SHP77 treated with DMSO at 0.1 percent for 48 hours (cell line): ENCODE measurements at regions not wholly inside any gene's neighbourhood (a gene's known extent, or its start where the extent isn't known, plus 50 kb on each side); places are given as distances from the start of the nearest gene placed in this dataset.
"Not testable (repeated sequence)": the region's sequence is repeated elsewhere in the genome, so short reads cannot be mapped to it uniquely, and the experiment has no call there.

Experiments
- DNase-seq: peaks from one replicate; lab custom pipeline; 2025; lab: John Stamatoyannopoulos, UW

GRCh38 chr2:53356291-53356905 lies 411.2 kb upstream of the CHAC2 start:
- no peak for DNase-seq

- DNase-seq, result no peak
These were observed 414.2 kb upstream of the CHAC2 start for GRCh38 chr2:53353135-53354114.

DNA sequence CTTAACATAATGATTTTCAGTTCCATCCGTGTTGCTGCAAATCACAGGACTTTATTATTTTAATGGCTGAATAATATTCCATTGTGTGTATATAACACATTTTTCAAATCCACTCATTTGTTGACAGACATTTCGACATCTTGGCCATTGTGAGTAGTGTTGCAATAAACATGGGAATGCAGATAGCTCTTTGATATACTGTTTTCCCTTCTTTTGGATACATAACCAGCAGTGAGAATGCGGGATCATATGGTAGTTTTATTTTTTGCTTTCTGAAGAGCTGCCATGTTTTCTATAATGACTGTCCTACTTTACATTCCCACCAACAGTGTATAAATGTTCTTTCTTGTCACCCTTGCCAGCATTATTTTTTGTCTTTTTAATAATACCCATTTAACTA lies 420.3 kb upstream of the CHAC2 start:
- no peak for DNase-seq

DNA sequence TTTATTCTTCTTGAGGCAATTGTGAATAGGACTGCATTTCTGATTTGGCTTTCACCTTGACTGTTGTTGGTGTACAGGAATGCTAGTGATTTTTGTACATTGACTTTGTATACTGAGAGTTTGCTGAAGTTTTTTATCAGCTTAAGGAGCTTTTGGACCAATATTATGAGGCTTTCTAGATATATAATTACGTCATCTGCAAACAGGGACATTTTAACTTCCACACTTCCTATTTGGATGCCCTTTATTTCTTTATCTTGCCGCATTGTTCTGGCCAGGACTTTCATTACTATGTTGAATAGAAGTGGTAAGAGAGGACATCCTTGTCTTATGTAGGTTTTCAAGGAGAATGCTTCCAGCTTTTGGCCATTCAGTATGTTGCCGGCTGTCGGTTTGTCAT lies 425.4 kb upstream of the CHAC2 start:
- DNase-seq, result no peak

GRCh38 chr2:53334610-53335009 lies 433.0 kb upstream of the CHAC2 start:
- peak; percentile 72 for DNase-seq

- DNase-seq, result no peak
These were observed 435.9 kb upstream of the CHAC2 start for GRCh38 chr2:53331667-53332066.

- DNase-seq, result no peak
These were observed 449.7 kb upstream of the CHAC2 start for GRCh38 chr2:53317861-53318260.

DNA sequence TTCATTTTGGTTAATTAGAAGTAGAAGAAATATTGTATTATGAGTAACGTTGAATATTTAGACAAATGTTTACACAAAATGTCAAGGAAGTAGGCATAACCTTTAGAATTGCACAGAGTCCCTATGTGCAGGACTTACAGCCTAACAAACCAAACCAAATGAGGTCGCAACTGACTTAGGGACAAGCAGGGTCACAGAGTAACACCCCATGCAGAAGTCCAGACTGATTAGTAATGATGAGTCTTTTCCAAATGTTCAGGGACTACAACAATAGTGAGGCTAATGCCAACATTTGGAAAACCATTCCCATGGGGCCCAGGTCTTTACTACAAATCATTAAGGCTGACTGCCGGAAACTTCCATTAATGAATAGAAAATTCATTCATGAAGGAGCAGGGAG lies 452.5 kb upstream of the CHAC2 start:
- DNase-seq, result no peak

DNA sequence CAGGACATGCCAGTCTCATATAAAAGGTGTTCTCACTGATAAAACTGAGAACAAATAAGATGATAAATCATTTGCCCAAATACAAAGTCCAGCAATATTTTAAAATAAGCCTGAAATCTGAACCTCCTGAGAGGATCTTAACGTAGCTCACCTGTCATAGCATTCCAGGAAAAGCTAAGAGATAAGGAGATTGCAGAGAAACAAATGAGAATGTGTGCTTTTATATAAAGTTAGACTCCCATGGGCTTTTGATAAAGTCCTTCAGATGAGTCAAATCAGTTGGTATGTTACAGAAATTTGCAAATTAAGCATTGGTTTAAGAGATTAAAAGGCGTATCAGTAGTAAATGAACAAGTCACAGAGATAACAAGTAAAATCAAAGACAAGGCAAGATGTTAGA lies 452.9 kb upstream of the CHAC2 start:
- DNase-seq, result no peak

DNA sequence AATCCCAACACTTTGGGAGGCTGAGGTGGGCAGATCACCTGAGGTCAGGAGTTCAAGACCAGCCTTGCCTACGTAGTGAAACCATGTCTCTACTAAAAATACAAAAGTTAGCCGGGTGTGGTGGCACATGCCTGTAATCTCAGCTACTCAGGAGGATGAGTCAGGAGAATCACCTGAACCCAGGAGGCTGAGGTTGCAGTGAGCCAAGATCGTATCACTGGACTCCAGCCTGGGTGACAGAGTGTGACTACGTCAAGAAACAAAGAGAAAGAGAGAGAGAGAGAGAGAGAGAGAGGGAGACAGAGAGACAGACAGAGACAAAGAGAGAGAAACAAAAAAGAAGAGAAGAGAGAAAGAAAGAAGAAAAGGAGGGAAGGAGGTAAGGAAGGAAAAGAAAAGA lies 454.0 kb upstream of the CHAC2 start:
- DNase-seq, result not testable (repeated sequence)

DNA sequence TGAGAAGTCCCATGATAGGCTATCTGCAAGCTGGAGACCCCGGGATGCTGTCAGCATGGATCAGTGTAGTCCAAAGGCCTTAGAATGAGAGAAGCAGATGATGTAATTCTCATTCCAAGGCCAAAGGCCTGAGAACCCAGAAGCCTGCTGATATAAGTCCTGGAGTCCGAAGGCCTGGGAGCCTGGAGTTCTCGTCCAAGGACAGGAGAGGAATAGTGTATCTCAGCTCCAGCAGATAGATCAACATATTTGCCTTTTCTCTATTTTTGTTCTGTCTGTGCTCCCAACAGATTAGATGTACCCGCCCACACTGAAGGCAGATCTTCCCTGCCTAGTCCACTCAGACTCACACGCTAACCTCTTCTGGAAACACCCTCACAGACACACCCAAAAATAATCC lies 454.9 kb upstream of the CHAC2 start:
- DNase-seq, result no peak

- DNase-seq, result no peak
These were observed 455.4 kb upstream of the CHAC2 start for GRCh38 chr2:53312181-53312580.

DNA sequence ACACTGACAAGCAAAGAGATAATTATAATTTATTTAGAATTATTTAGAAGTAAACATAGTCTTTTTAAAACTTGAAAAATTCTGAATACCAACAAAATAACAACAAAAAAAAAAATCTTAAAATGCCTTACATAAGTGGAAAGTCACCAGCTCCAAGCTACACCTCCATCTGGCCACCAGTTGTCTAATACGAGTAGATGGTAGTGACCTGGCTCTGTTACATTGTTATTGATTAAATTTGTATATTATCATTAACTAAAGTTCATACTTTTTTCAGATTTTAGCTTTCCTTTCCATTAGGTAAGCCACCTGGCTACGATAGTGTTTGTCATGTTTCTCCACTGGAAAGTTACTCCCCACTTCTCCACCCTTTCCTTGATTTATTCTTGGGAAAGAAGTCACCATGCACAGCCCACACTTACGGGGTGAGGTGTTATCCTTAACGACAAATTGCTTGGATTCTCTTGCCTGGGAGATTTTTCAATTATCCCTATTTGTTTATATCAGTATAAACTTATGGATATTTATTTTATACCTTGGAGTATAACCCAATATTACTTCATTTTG lies 464.5 kb upstream of the CHAC2 start:
- no peak for DNase-seq

DNA sequence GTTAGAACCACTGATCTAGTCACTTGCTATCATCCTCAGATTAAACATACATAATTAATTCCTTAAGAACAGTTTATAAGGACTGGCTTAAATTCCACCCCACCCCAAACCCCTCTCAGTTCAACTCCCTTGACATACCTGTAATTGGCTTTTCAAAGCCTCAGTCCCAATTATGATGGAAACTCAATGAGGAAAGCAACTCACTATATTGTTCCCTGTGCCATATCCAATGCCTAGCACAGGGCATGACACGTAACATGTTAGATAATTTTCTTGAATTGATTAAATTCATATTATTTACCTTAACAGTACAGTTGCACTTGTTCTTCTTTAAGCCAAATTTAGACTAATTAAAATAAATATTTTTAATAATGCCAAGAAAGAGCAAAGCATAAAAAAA lies 465.1 kb upstream of the CHAC2 start:
- no peak for DNase-seq

DNA sequence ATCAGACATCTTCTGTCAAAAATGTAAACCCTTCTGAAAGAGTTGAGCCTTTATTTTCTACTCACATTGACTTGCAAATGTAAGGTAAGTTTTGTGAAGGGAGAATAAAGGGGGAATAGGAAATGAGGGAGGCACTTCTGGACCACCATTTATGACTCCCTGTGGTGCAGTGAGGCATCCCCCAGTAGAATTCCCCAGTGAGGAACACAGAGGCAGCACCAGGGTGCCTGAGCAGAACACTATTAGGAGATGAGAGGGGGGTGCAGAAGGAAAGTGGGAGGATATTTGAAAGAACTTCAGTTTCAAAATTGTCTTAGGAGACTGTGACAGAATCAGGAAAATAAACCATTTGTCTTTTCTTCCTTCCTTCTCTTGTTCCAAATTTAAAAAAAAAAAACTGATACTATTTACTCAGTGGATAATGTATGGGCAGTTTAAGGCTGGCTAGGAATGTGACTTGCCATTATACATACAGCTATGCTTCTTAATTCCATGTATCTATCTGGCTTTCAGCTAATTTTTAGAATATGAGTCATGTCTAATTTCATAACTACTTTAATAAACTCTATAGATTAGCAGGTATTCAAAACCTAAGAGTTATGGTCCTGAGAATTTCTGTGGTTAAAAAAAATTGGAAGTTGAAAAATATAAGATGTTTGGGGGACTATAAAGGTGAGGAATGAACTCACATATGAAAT lies 478.1 kb upstream of the CHAC2 start:
- DNase-seq, result no peak

DNA sequence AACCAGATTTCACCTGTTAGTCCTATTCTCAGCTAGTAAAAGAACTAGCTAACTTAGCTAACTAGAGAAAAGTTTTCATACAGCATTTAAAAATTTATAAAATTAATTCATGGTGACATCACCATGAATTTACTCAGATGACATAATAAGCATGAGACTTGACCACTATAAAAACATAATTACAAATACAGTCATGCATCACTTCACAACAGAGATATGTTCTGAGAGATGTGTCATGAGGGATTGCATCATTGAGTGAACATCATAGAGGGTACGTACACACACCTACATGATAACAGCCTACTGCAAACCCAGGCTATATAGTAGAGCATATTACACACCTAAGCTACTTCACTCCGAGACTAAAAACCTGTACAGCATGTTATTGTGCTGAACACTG lies 481.3 kb upstream of the CHAC2 start:
- peak; percentile 29 for DNase-seq

- DNase-seq, result no peak
These were observed 491.9 kb upstream of the CHAC2 start for GRCh38 chr2:53275743-53276142.

- no peak for DNase-seq
These were observed 499.0 kb upstream of the CHAC2 start for GRCh38 chr2:53268626-53269025.

DNA sequence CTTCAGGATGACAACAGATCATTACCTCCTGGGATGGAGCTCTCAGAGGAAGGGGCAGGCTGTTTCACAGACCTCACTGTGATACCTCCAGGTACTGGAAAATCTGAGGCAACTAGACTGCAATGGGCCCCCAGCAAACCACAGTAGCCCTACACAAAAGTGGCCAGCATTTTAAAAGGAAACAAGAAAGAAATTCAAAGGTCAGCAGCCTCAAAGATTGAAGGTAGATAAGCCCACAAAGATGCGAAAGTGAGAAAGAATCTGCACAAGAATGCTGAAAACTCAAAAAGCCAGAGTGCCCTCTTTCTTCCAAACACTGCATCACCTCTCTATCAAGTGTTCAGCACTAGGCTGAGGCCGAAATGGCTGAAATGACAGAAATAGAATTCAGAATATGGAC lies 499.5 kb upstream of the CHAC2 start:
- no peak for DNase-seq

DNA sequence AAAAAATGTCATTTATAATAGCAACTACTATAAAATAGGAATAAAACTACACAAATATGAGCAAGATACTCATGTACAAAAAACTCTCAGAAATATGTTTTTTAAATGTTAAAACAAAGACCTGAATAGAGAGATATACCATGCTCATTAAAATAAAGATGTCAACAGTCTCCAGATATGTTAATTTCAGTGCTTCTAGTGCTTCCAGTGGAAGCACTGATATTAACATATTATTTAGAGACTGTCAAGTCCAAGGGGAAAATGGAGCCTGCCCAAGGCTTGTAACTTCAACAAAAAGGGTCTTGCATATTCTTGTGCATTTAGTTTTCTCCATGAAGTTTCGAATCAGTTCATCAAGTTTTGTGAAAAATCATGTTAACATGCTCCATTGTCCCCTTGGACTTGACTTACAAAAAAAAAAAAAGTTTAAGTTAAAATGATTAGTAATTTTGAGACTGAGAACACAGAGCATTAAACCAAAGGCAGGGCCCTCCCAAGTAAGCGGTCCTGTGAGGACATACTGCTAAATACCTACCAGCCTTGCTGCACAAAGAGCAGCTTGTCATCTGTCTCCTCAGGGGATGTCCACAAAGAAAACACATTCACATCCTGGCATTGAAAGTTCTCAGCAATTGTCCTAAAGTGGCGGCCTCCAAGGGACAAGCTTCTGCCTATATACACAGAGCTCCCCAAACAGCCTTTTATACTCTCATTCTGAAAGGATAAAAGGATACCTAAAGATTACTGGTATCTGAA lies 501.9 kb upstream of the CHAC2 start:
- no peak for DNase-seq

DNA sequence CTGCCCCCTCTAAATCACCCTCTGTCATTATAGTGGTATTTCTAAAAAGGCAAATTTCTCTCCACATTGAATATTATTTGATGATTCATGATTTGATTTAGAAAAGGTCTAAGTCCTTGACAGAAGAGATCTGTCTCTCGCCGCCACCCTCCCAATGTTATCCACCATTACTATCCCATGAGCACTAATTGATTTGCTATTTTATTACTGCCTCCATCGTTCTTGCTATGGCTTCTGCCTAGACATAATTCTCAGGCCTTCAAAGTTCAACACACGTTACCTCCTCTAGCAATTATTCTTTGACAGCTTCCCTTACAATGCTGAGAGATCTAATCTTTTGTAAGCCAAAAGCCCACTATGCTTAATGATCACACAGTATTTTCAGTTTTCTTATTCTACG lies 507.0 kb upstream of the CHAC2 start:
- no peak for DNase-seq
